GM21529 (cell line): ENCODE measurements at regions not wholly inside any gene's neighbourhood (a gene's known extent, or its start where the extent isn't known, plus 50 kb on each side); places are given as distances from the start of the nearest gene placed in this dataset.
"Not testable (repeated sequence)": the region's sequence is repeated elsewhere in the genome, so short reads cannot be mapped to it uniquely, and the experiment has no call there.

ENCODE experiments used
- ATAC-seq: cut with Tn5 transposase; IDR thresholded peaks from one replicate; pipeline ENCODE4 v1.9.1; 2021; ENCODE audit not compliant: unreplicated experiment

- ATAC-seq: peak; percentile 50
Measured at GRCh38 chr12:123062681-123063486, 82.4 kb downstream of the ARL6IP4 start.

DNA sequence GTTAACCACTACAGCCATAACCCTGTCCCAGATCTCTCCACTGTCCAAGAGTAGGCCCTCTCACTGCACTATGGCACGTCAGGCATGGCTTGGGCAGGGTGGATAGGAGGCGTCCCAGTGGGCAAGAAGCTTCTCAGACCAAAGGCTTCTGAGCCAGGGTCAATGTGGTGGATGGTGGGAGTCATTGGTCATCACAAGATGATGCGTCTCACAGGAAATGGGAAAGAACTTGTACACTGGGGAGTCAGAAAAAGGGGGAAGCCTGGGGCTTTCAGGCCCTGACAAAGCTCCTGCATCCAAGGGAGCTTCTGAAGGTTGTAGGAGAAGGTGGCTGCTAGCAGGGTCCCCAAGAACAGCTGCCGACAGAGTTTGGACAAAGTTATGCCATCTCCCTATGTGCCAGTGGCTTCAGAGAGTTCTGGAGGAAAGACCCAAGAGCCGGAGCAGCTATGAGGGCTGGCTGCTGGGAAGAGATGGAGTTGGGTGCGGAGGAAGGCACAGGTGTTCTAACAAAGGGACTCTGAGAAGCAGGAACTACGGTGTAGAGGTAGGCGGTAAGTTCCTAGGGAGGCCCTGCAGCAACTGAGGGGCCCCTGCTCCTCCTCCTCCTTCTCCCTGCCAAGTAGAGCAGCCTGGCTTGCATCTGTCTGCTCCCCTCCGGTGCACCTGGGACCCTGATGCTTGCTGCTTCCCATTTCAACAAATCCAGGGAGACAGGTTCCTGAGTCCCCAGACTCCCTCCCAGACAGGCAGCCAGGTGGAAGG lies 81.1 kb downstream of the ARL6IP4 start:
- ATAC-seq: no peak

- no peak for ATAC-seq
Measured at GRCh38 chr12:123059500-123059899, 79.0 kb downstream of the ARL6IP4 start.

DNA sequence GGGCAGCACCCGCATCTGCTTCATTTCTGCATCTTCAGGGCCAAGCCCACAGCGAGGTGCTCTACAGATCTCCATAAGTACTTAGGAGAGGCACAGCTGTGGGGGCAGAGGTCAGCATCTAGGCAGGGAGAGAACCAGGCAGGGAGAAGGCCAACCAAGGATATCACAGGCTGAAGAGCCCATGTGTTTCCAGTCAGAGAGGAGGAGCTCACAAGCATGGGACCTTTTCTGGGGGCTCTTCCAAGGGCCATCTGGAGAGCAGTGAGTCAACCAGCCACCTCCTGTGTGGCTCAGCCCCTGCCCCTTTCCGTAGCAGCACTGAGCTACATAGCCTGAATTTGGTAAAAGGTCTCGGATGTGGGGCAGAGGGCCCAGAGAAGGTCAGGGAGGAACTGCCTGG lies 78.5 kb downstream of the ARL6IP4 start:
- ATAC-seq: no peak

DNA sequence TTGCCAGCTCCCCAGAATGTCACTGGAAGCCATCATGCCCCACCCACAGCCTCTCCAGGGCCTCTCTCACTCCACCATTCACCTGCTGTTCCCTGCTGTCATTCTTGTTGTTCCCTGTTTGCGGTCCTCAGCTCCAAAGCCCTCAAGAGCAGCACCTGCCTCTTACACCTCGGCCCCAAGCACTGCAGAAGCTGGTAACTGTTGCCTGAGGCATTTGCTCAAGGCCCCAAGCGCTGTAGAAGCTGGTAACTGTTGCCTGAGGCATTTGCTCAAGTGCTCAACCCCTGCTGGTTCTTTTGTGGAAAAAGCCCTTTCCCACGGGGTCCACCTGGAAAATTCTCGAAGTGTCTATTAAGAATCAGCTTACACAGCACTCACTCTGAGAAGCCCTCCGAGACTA lies 78.0 kb downstream of the ARL6IP4 start:
- ATAC-seq: no peak

- no peak for ATAC-seq
Measured at GRCh38 chr12:123057513-123058265, 77.2 kb downstream of the ARL6IP4 start.

DNA sequence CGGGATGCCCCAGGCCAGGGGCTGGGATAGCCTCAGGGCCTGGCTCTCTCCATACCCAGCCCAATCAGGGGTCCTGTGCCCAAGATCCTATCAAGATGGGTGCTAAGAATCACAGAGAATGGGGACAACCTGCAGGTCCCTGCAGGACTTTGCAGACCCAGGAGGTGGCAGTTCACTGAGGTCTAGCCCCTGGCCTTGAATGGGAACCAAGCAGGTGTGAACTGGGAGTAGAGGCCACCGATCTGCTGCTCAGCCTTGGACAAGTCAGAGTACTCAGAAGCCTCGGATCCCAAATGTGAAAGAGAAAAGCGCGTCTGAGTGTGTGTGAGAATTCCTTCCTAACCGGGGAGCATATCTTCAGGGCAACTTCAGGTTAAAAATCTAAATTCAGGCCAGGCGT lies 76.2 kb downstream of the ARL6IP4 start:
- ATAC-seq: no peak

GRCh38 chr12:123056053-123056452 lies 75.6 kb downstream of the ARL6IP4 start:
- no peak for ATAC-seq

- no peak for ATAC-seq
Measured at GRCh38 chr12:123055281-123055766, 74.8 kb downstream of the ARL6IP4 start.

- no peak for ATAC-seq
Measured at GRCh38 chr12:123054371-123054770, 73.9 kb downstream of the ARL6IP4 start.

DNA sequence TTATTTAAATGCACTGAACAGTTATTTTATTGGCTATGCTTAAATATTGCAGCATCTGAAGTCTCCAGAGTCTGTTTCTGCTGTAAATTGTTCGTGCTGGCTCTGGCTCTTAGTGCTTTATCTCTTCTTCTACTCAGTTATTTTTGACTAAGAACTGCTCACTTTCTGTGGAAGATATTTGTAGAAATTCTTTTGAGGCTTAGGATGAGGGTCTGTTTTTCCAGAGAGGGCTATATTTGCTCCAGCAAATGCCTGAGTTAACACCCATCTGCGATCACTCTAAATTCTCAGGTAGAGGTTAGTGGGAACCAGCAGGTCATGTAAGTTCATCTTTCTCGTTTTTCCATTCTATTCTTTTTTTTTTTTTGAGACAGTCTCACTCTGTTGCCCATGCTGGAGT lies 71.1 kb downstream of the ARL6IP4 start:
- ATAC-seq: no peak

DNA sequence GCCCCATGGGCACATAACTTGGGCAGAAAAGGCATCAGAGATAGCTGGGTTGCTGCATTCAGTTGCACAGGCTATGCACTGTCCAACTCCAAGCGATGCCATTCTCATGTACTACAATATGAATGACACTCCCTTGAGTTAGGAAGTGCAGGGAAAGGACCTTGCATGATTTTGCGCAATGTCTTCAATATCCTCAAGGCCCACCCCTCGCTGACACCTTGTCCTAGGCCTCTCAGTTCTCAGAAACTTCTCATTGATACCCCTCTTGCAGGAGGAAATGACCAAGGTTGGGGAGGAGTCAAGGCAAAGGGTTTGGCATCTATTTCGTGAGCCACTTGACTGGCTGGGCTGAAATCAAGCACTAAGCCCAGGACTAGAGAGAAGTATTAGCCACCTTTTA lies 70.4 kb downstream of the ARL6IP4 start:
- ATAC-seq: no peak

DNA sequence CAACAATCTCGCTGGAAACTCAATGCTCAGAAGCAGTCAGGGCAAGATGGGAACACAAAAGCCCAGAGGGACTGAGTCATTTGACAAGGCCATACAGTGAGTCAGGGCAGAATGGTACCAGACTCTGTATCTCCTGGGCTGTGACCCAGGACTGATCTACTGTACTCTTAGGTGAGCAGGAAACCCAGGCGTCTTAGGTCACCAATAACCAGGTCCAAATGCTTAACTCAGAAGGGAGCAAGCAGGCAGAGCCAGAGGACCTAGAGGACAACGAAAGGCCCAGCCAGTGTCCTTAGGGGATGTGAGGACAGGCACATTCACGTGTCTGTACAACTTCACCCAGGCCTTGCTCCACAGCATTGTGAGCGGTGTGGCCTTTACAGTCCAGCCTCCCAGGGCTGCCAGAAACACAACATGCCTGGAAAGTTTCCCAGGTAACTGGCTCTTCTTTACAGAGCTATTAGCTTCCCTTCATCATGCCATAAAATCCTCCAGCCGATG lies 69.9 kb downstream of the ARL6IP4 start:
- no peak for ATAC-seq

DNA sequence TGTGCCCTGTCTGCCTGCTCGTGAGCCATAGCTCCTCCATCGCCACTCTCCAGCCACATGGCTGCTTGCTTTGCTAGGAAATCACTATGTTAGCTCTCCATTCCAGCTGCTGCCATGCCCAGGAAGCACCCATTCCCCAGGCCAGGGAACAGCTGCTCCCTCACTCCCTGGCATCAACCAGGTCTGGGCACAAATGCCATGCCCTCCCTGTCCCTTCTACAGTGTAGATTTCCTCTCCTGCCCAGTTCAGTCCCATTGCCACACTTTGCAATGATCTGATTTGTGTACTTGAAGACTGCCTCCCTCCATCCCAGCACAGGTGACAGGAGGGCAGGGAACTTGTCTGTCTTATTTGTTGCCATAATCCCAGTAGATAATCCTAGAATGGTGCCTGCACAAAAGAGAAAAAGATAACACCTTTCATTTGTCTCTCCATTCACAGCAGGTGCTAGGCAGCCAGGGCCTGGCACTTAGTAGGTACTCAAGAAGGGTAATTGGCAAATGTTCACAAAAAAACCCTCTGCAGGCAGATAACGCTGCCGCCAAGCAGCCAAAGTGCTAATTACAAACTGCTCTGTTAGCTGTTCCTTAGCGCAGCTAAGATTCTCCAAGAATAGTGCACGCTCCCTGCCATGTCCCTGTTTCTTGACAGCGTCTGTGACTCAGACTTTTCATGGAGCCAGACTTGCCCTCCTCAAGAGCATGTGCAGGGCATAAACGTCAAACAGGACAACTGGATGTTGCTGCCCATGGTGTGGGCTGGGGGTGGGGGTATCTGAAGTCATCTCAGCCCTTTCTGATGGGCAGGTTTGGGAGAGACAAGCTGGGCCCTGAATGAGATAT lies 69.1 kb downstream of the ARL6IP4 start:
- ATAC-seq: no peak

- ATAC-seq: not testable (repeated sequence)
Measured at GRCh38 chr12:123047892-123048291, 67.4 kb downstream of the ARL6IP4 start.

DNA sequence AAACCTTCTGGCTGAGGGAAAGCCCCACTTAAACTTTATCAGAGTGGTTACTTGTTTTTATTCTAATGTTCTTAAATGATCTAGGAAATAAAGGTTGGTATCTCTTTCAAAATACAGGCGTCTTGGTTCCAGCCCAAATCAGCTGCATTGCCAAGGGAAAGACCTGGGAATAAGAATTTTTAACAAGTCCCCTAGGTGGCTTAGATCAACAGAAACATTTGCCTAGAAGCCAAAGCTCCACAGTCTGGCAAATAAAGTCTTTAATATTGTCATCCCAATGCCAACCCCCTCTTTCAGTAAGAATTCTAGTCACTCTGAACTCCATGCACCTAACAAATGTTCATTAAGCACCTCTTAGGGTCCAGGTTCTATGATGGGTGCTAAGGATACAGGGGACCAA lies 66.8 kb downstream of the ARL6IP4 start:
- ATAC-seq: no peak

GRCh38 chr12:123046431-123046830 lies 66.0 kb downstream of the ARL6IP4 start:
- no peak for ATAC-seq

GRCh38 chr12:123045678-123046077 lies 65.2 kb downstream of the ARL6IP4 start:
- ATAC-seq: no peak

- ATAC-seq: no peak
Measured at GRCh38 chr12:123044351-123044750, 63.9 kb downstream of the ARL6IP4 start.

- ATAC-seq: no peak
Measured at GRCh38 chr12:123043536-123044001, 63.1 kb downstream of the ARL6IP4 start.
